Activated B cell treated with CpG ODN at 0.5 μM for 24 hours (primary cell): ENCODE measurements at regions not wholly inside any gene's neighbourhood (a gene's known extent, or its start where the extent isn't known, plus 50 kb on each side); places are given as distances from the start of the nearest gene placed in this dataset.

Source experiments
- ATAC-seq: fragments of 200-7000 bp; cut with Tn5 transposase; one replicate; pipeline ENCODE4 v1.10.0; 2021; ENCODE audit warnings: low read depth, mild to moderate bottlenecking, moderate library complexity
- CTCF ChIA-PET: fragments of 350-600 bp; sonication (Branson Sonifier 250); formaldehyde crosslinking; loops from one replicate; lab custom pipeline; 2021; ENCODE audit warnings: antibody characterized with exemption; lab: Charles Lee
- POLR2A ChIA-PET: fragments of 350-600 bp; sonication (Branson Sonifier 250); formaldehyde crosslinking; loops from one replicate; lab custom pipeline; 2021; ENCODE audit warnings: antibody characterized with exemption; lab: Charles Lee
- DNase-seq: peaks from one replicate; pipeline ENCODE4 v3.0.0; 2022
- H3K27ac Mint-ChIP-seq: one replicate; pipeline ENCODE4 v1.8.0; 2020; ENCODE audit warnings: mixed read lengths
- H3K27me3 Mint-ChIP-seq: one replicate; pipeline ENCODE4 v1.8.0; 2021; ENCODE audit warnings: mixed read lengths
- H3K36me3 Mint-ChIP-seq: one replicate; pipeline ENCODE4 v1.8.0; 2021; ENCODE audit warnings: low read depth, mixed read lengths
- H3K4me1 Mint-ChIP-seq: one replicate; pipeline ENCODE4 v1.8.0; 2021; ENCODE audit warnings: mixed read lengths
- H3K4me3 Mint-ChIP-seq: one replicate; pipeline ENCODE4 v1.8.0; 2020; ENCODE audit warnings: mild to moderate bottlenecking, mixed read lengths
- H3K9me3 Mint-ChIP-seq: one replicate; pipeline ENCODE4 v1.8.0; 2020; ENCODE audit warnings: mixed read lengths
- intact Hi-C: fragments of 100-400 bp; cut with micrococcal nuclease; formaldehyde crosslinking; loops from one replicate; pipeline ENCODE4 v1.15.1; 2024
- TF ChIP-seq, protein P1 (sequence below): fragments of 200-600 bp; IDR thresholded peaks from one replicate; pipeline ENCODE4 v1.8.0; 2022; ENCODE audit warnings: antibody characterized with exemption, mild to moderate bottlenecking

GRCh38 chr17:71885662-71886061 is 235.2 kb upstream of the SOX9 start:
- intact Hi-C loops, result no loop called here
- CTCF ChIA-PET, result no interaction called here
- Mint-ChIP-seq H3K9me3 (peaks cover 1% of the 10 kb centered on the region), H3K4me3 (no peak overlapping the region), H3K27ac (no peak overlapping the region), H3K36me3 (no peaks in the 10 kb centered on the region), H3K27me3 (no peaks in the 10 kb centered on the region), H3K4me1 (no peaks in the 10 kb centered on the region)
- DNase-seq (no peak), ATAC-seq (no peak)
- POLR2A ChIA-PET, result no interaction called here
- TF ChIP-seq, protein P1, sequence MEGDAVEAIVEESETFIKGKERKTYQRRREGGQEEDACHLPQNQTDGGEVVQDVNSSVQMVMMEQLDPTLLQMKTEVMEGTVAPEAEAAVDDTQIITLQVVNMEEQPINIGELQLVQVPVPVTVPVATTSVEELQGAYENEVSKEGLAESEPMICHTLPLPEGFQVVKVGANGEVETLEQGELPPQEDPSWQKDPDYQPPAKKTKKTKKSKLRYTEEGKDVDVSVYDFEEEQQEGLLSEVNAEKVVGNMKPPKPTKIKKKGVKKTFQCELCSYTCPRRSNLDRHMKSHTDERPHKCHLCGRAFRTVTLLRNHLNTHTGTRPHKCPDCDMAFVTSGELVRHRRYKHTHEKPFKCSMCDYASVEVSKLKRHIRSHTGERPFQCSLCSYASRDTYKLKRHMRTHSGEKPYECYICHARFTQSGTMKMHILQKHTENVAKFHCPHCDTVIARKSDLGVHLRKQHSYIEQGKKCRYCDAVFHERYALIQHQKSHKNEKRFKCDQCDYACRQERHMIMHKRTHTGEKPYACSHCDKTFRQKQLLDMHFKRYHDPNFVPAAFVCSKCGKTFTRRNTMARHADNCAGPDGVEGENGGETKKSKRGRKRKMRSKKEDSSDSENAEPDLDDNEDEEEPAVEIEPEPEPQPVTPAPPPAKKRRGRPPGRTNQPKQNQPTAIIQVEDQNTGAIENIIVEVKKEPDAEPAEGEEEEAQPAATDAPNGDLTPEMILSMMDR, result no peak

GRCh38 chr17:71899317-71899716 is 221.5 kb upstream of the SOX9 start:
- Mint-ChIP-seq H3K4me1 (no peaks in the 10 kb centered on the region), H3K4me3 (no peak overlapping the region), H3K36me3 (no peaks in the 10 kb centered on the region), H3K9me3 (peaks cover 2% of the 10 kb centered on the region), H3K27me3 (no peaks in the 10 kb centered on the region), H3K27ac (no peak overlapping the region)
- ATAC-seq (no peak), DNase-seq (no peak)
- POLR2A ChIA-PET, result no interaction called here
- TF ChIP-seq, protein P1, result no peak
- intact Hi-C loops, result no loop called here
- CTCF ChIA-PET, result no interaction called here

GRCh38 chr17:71900621-71901229 is 220.1 kb upstream of the SOX9 start:
- TF ChIP-seq, protein P1, result no peak
- DNase-seq (no peak), ATAC-seq (no peak)
- Mint-ChIP-seq H3K27me3 (no peaks in the 10 kb centered on the region), H3K36me3 (no peaks in the 10 kb centered on the region), H3K27ac (no peak overlapping the region), H3K4me1 (no peaks in the 10 kb centered on the region), H3K4me3 (no peak overlapping the region), H3K9me3 (peaks cover 2% of the 10 kb centered on the region)
- intact Hi-C loops, result no loop called here
- ChIA-PET POLR2A (no interaction called here), CTCF (no interaction called here)

GRCh38 chr17:71902894-71903506 is 217.8 kb upstream of the SOX9 start:
- Mint-ChIP-seq H3K27me3 (no peaks in the 10 kb centered on the region), H3K4me3 (no peak overlapping the region), H3K4me1 (no peaks in the 10 kb centered on the region), H3K9me3 (no peaks in the 10 kb centered on the region), H3K27ac (no peak overlapping the region), H3K36me3 (no peaks in the 10 kb centered on the region)
- ATAC-seq (no peak), DNase-seq (no peak)
- TF ChIP-seq, protein P1, result no peak
- CTCF ChIA-PET, result no interaction called here
- intact Hi-C loops, result no loop called here
- POLR2A ChIA-PET, result no interaction called here

DNA sequence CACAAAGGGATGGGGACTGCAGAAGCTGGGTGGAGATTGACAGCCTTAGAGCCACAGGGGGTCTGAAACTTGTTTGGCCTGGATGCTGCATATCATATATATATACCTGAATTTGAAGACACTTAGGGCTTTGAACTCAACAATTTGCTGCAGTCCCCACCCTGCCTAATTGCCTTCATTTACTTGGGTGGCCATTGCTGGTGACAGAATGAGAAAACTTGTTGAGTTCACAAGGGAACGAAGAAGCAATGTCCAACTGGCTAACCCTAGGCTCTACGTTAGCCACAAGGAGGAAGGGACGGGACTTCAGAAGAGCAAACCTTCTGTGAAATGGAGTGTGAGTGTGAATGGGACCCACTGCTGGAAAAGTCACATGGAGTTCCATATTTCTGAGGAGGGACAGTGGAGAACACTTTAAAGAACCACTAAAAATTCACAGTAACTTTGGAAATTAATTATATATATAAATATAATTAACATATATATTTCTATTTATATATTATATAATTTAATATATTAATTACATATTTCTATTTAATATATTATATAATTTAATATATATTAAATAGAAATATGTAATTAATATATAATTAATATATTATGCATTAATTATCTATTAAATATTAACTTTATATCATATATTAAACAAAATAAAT is 215.3 kb upstream of the SOX9 start:
- no peaks in the 10 kb centered on the region for H3K36me3 Mint-ChIP-seq
- CTCF ChIA-PET, result no interaction called here
- no peak overlapping the region for H3K4me3 Mint-ChIP-seq
- H3K9me3 Mint-ChIP-seq, result no peaks in the 10 kb centered on the region
- H3K4me1 Mint-ChIP-seq, result no peaks in the 10 kb centered on the region
- POLR2A ChIA-PET, result no interaction called here
- intact Hi-C loops, result no loop called here
- no peak for DNase-seq
- ATAC-seq, result no peak
- H3K27me3 Mint-ChIP-seq, result no peaks in the 10 kb centered on the region
- TF ChIP-seq, protein P1, result no peak
- H3K27ac Mint-ChIP-seq, result no peak overlapping the region
